ENCODE measurements at regions not wholly inside any gene's neighbourhood (a gene's known extent, or its start where the extent isn't known, plus 50 kb on each side); places are given as distances from the start of the nearest gene placed in this dataset.

DNA sequence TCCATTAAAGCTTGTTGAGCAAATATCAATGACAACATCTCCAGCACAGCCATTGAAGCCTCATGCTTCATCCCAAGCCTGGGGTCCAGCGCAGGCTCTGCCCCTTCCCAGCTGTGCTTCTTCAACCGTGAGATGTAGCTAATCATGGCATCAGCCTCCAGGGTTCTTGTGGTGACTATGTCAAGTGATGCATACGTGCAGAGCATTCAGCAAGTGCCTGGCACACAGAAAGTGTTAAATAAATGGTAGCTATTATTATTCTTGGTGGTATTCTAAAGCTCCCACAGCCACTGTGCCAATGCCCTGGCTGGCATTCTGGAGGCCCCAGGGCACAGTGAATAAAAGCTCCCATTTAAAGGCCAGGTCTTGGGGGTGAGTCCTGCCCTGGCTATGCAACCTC lies 146.6 kb downstream of the WDR11 start:
- no peak overlapping the region for H3K4me3 Mint-ChIP-seq
- no peaks in the 10 kb centered on the region for H3K36me3 Mint-ChIP-seq
- no peaks in the 10 kb centered on the region for H3K4me1 Mint-ChIP-seq
- H3K27ac Mint-ChIP-seq: no peak overlapping the region
- no peaks in the 10 kb centered on the region for H3K27me3 Mint-ChIP-seq
- no peaks in the 10 kb centered on the region for H3K9me3 Mint-ChIP-seq

DNA sequence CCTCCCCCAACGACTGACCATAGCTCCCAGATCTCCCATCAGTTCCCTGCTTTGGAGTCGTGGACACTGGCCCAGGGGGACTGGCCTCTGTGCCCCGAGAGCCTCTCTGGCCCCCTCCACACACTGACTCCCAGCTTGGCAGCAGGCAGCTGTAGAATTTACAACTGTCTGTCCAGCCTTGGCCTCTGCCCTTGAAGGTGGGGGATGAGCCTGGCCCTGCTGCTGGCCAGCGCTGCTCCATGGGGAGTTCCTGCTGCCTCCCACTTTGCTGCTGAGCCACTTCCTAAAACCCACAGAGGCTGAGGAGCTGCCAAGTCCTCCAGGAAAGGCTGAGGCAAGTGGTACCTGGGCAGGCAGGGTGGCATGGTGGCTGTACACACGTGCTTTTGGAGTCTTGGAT lies 147.1 kb downstream of the WDR11 start:
- Mint-ChIP-seq H3K4me1 (no peaks in the 10 kb centered on the region), H3K4me3 (no peak overlapping the region), H3K27me3 (no peaks in the 10 kb centered on the region), H3K36me3 (no peaks in the 10 kb centered on the region), H3K9me3 (no peaks in the 10 kb centered on the region), H3K27ac (no peak overlapping the region)

DNA sequence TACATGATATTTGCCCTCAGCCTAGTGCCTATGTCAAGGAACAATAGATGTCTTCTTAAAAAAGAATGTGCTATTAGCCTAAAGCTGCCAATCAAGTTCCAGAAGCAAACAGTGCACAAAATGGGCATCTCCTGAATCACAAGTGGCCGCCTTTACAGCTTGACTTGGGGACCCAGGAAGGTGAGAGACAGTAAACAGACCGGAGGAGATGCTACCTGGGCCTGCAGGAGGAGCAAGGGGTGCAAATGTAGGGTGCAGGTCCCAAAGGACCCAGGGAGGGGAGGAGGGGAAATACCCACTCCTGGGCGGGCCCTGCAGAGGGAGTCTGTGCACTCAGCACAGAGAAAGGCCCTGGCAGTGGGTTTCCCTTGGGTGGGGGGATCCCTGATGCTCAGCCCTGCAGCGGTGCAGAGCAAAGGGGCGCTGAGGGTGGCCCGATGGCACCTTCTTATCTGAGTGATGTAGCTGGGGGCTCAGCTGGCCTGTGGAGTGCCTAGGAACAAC lies 147.7 kb downstream of the WDR11 start:
- Mint-ChIP-seq H3K27ac (no peak overlapping the region), H3K27me3 (no peaks in the 10 kb centered on the region), H3K4me1 (no peaks in the 10 kb centered on the region), H3K4me3 (no peak overlapping the region), H3K9me3 (no peaks in the 10 kb centered on the region), H3K36me3 (no peaks in the 10 kb centered on the region)

DNA sequence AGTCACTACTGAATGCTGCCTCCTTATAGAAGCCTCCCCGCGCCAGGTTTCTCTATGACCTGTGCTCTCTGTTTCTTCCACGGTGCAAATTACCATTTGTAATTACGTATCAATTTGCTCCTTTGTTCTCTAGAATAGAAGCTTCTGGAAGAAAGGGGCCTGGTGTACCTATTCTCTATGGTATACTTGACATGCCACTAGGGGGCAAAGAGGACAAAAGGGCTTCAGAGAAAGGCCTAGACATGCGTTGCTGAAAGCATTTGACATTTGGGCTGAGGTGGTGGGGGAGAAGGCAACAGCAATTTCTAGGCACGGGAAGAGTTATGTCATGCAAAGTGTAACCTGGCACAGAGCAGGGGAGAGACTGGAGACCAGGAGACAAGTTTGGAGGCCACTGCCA lies 148.7 kb downstream of the WDR11 start:
- no peak overlapping the region for H3K4me3 Mint-ChIP-seq
- H3K9me3 Mint-ChIP-seq: peaks cover 9% of the 10 kb centered on the region
- no peaks in the 10 kb centered on the region for H3K4me1 Mint-ChIP-seq
- peaks cover 1% of the 10 kb centered on the region for H3K36me3 Mint-ChIP-seq
- no peak overlapping the region for H3K27ac Mint-ChIP-seq
- no peaks in the 10 kb centered on the region for H3K27me3 Mint-ChIP-seq

DNA sequence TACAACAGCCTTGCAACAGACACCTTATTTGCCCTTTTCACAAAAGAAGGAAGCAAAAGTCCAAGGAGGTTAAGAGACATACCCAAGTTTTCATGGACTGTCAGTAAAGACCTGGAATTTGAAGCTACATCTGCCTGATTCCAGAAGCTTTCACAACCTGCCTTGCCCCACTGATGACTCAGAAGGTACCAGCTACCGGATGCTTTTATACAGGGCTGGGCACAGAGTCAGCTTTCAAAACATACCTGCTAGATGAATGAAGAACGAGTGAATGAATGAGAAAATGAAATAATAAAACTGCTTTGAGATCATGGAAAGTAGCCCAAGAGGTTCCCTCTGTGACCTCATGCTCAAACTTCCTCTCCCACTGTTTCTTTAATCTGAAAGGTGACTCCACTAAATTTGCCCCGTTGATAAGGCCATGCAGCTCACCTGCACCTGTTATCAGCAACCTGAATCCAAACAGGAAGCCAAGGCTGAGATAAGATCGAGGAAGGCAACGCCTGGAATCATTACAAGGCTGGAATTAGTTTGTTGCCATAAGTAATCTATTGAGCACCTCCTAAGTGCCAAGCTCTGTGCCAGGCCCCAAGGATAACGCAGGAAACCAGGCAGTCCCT lies 151.5 kb downstream of the WDR11 start:
- no peak overlapping the region for H3K4me3 Mint-ChIP-seq
- H3K4me1 Mint-ChIP-seq: no peaks in the 10 kb centered on the region
- peaks cover 1% of the 10 kb centered on the region for H3K36me3 Mint-ChIP-seq

DNA sequence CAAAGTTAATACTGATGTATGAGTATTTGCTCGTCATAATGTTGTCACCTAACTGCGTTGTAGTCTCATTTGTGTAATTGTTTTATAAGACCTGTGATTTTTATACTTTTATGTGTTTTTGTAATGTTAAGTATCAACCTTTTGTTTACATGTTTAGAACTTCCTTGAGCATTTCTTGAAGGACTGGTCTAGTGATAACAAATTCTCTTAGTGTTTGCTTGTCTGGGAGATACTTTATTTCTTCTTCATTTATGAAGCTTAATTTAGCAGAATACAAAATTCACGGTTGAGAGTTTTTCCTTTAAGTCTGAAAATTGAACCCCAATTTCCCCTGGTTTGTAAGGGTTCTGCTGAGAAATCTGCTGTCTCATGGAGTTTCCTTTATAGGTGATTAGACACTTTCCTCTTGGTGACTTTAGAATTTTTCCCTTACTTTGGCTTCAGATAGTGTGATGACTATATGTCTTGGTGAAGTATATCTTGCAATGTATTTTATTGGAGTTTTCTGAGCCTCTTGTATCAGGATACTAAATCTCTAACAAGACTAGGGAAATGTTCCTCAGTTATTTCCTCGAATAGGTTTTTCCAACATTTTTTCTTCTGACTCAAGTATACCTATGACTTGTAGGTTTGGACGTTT lies 154.9 kb downstream of the WDR11 start:
- Mint-ChIP-seq H3K27ac (no peak overlapping the region), H3K27me3 (peaks cover 1% of the 10 kb centered on the region), H3K4me1 (no peaks in the 10 kb centered on the region), H3K4me3 (no peak overlapping the region), H3K36me3 (peaks cover 1% of the 10 kb centered on the region), H3K9me3 (peaks cover 17% of the 10 kb centered on the region)

More for the DNA sequence above, 151.5 kb downstream of the WDR11 start:
- Mint-ChIP-seq H3K27me3 (no peaks in the 10 kb centered on the region), H3K9me3 (peaks cover 17% of the 10 kb centered on the region), H3K27ac (peak overlapping the region; percentile 33)

DNA sequence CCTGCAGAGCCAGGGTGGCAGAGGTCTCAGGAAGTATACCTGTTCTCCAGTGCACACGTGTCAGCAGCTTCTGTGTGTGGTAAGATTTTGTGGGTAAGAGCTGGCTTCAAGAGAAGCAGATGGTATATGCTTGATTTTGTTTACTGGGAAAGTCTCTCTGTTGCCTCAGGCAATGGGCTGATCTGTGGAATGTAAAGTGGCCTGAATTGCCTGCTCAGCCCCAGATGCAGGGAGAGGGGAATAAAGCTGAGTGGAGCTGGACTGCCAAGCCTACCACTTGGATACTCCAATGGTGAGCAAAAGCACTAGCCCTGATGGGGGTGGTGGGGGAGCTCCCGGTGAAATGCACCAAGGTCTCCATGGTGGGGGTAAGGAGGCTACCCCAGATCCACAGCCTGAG lies 156.1 kb downstream of the WDR11 start:
- Mint-ChIP-seq H3K4me1 (no peaks in the 10 kb centered on the region), H3K4me3 (no peak overlapping the region)

DNA sequence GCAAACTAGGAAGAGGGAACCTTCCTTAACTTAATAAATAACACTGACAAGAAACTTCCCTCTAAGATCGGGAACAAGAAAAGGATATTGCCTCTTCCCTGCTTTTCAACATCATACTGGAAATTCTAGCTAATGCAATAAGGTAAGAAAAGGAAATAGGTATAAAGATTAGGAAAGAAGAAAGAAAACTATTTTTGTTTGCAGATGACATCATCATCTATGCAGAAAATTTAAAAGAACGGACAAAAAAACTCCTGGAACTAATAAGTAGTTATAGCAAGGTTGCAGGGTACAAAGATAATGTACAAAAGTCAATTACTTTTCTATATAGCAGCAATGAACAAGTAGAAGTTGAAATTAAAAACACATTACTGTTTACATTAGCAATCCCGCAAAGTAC lies 164.8 kb downstream of the WDR11 start:
- Mint-ChIP-seq H3K36me3 (no peaks in the 10 kb centered on the region), H3K4me1 (no peaks in the 10 kb centered on the region), H3K9me3 (peaks cover 31% of the 10 kb centered on the region), H3K27me3 (peaks cover 7% of the 10 kb centered on the region), H3K27ac (no peak overlapping the region), H3K4me3 (no peak overlapping the region)

More for the DNA sequence above, 156.1 kb downstream of the WDR11 start:
- Mint-ChIP-seq H3K9me3 (peaks cover 17% of the 10 kb centered on the region), H3K27ac (no peak overlapping the region), H3K36me3 (peaks cover 1% of the 10 kb centered on the region), H3K27me3 (peaks cover 3% of the 10 kb centered on the region)

DNA sequence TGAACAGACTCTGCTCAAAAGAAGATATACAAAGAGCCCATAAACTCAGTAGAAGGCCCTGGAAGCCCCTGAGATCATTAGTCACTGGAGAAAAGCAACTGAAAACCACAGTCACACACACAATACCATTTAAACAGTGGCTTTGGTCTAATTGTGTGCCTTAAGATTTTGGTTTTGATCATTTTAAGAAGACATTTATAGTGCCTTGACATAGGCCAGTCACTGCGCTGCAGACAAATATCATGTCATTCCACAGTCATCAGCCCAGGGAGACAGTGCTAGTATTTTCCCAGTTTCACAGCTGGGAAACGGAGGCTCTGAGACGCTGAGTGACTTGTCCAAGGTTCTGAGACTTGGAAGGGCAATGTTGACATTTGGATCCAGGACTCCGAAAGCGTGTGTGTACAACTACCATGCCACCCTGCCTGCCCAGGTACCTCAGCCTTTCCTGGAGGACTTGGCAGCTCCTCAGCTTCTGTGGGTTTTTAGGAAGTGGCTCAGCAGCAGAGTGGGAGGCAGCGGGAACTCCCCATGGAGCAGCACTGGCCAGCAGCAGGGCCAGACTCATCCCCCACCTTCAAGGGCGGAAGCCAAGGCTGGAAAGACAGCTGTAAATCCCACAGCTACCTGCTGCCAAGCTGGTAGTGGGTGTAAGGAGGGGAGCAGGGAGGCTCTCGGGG lies 173.9 kb downstream of the WDR11 start:
- no peak overlapping the region for H3K27ac Mint-ChIP-seq
- H3K4me1 Mint-ChIP-seq: no peaks in the 10 kb centered on the region
- H3K9me3 Mint-ChIP-seq: peaks cover 3% of the 10 kb centered on the region
- H3K27me3 Mint-ChIP-seq: peaks cover under 1% of the 10 kb centered on the region
- H3K4me3 Mint-ChIP-seq: no peak overlapping the region
- no peaks in the 10 kb centered on the region for H3K36me3 Mint-ChIP-seq

DNA sequence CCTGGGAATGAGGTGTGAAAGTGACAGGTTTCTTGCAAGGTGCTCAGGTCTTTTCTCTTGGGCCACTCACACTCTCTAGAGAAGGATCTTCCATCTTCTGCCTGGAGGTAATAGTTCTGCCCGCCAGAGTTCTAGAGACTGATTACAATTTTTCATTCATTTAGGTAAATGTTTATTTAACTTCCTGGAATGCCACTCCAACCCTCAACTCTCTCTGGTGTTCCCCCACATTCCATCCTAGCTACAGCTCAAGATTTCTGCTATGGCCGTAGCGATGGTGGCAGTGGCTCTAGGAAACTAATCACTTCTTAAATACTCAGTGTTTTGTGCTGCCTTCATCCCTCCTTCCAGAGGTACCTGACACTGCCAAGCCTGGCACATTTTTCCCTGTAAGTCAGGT lies 174.6 kb downstream of the WDR11 start:
- H3K4me3 Mint-ChIP-seq: no peak overlapping the region
- no peaks in the 10 kb centered on the region for H3K9me3 Mint-ChIP-seq
- peaks cover 1% of the 10 kb centered on the region for H3K27me3 Mint-ChIP-seq
- no peak overlapping the region for H3K27ac Mint-ChIP-seq
- no peaks in the 10 kb centered on the region for H3K36me3 Mint-ChIP-seq
- no peaks in the 10 kb centered on the region for H3K4me1 Mint-ChIP-seq

DNA sequence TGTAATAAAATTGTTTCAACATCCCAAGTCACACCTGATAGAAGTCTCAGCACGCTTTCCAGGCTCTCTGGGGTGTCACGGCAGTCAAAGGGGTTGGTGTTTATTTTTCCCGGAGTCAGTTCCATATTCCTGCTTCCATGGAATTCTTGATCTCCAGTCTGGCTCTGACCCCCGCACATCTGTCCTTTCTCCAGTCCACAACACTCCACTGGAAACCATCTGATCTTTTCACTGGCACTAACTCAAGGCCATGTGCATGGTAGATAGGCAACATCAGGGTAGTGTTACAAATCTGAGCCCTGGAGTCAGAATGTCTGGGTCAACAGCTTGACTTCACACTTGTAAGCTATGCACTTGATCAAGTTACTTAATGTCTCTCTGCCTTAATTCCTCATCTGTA lies 176.2 kb downstream of the WDR11 start:
- no peaks in the 10 kb centered on the region for H3K9me3 Mint-ChIP-seq
- H3K4me3 Mint-ChIP-seq: no peak overlapping the region
- no peaks in the 10 kb centered on the region for H3K36me3 Mint-ChIP-seq
- H3K27ac Mint-ChIP-seq: no peak overlapping the region
- H3K27me3 Mint-ChIP-seq: peaks cover 1% of the 10 kb centered on the region
- no peaks in the 10 kb centered on the region for H3K4me1 Mint-ChIP-seq

DNA sequence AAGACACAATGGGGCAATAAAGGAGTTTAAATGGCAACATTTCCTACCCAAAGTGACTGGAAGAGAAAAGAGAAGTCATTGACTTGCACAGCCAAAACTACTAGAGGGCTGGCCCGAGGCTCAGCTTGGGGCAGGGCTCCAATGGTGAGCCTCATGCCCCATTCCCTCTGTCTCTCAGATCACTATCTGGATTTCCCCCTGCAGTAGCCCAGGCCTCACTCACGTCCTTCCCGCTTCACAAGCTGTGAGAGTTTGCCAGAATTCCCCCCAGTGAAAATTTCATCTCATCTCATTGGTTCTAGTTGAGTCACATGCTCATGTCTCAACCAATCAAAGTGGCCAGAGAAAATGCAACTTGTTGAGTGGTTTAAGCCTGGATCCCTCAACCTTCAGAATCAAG lies 181.3 kb downstream of the WDR11 start:
- Mint-ChIP-seq H3K9me3 (no peaks in the 10 kb centered on the region), H3K4me3 (no peak overlapping the region), H3K4me1 (no peaks in the 10 kb centered on the region), H3K27me3 (peaks cover 1% of the 10 kb centered on the region), H3K36me3 (no peaks in the 10 kb centered on the region), H3K27ac (no peak overlapping the region)

DNA sequence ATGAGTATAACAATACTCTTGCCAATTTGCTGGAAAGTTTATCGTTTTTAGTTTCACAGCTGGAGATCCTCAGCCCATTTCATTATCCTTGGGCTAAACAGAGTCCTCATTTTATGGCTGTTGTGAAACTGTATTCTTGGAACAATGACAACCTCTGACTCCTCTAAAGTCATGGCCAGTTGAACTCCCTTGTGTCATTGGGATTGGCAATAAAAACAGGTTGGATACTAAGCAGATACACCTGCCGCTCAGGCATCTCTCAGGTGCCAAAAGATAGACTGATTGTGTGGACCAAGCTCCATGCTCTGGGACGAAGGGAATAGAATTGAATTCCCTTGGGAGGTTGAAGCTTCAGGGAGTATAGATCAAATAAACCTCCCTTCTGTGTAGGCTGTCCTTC lies 182.2 kb downstream of the WDR11 start:
- H3K27ac Mint-ChIP-seq: no peak overlapping the region
- H3K9me3 Mint-ChIP-seq: no peaks in the 10 kb centered on the region
- no peaks in the 10 kb centered on the region for H3K4me1 Mint-ChIP-seq
- peaks cover 2% of the 10 kb centered on the region for H3K27me3 Mint-ChIP-seq
- no peaks in the 10 kb centered on the region for H3K36me3 Mint-ChIP-seq
- H3K4me3 Mint-ChIP-seq: no peak overlapping the region

DNA sequence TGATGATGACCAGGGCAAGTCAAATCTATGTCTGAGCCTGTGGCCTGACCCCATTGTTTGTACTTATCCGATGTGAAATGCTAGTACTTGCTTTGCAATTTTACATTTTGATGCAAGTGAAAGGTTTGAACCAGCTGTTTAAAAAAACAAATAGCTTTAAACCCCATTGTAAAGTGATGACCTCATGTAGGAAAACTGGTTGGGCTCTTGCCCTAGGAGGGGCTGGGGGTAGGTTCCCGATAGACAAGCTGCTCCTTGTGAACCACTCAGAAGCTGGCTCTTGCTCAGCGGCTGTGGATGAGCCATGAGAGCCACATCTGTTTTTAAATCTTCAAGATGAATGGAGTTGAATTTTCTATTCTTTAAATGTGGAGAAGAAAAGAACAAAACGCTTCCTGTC lies 185.3 kb downstream of the WDR11 start:
- Mint-ChIP-seq H3K9me3 (no peaks in the 10 kb centered on the region), H3K27me3 (peaks cover 1% of the 10 kb centered on the region), H3K36me3 (no peaks in the 10 kb centered on the region), H3K4me1 (no peaks in the 10 kb centered on the region), H3K27ac (no peak overlapping the region), H3K4me3 (no peak overlapping the region)

DNA sequence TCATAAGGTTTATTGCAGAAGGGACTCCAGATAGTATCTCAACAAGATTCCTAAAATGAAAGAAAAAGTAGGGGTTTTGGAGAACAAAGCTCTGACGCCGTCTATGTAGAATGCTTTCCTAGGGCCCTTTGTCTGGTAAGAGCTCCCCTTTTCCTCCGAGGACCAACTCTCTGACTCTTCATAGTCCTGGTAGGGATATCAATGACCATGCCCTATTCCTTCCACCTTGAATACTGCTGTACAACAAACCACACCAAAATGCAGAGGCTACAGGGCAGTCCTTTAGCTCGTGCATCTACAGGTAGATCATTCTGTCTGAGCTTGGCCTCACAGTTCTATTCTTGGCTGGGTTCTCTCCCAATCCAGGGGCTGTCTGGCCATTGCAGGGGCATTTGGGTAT lies 190.3 kb downstream of the WDR11 start:
- H3K27me3 Mint-ChIP-seq: peaks cover 1% of the 10 kb centered on the region
- no peak overlapping the region for H3K27ac Mint-ChIP-seq
- H3K36me3 Mint-ChIP-seq: no peaks in the 10 kb centered on the region
- H3K4me3 Mint-ChIP-seq: no peak overlapping the region
- H3K9me3 Mint-ChIP-seq: no peaks in the 10 kb centered on the region
- H3K4me1 Mint-ChIP-seq: no peaks in the 10 kb centered on the region

DNA sequence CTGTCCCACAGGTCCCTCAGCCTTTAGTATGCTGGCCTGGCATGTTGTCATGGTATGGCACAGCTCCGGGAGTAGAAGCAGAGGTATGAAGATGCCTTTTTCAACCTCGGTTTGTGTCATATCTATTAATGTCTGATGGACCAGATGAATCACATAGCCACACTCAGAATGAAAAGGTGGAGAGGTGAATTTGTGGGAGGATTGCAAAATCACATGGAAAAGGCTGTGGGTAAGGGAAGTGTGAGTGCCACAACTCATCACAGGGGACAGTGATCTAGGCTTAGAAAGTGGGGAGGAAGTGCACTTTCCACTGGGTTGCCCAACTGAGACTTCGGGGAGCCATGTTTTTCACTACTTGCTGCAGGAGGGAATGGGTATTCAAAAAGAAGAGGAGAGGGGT lies 190.7 kb downstream of the WDR11 start:
- Mint-ChIP-seq H3K4me1 (no peaks in the 10 kb centered on the region), H3K9me3 (no peaks in the 10 kb centered on the region), H3K4me3 (no peak overlapping the region), H3K27ac (no peak overlapping the region), H3K36me3 (no peaks in the 10 kb centered on the region), H3K27me3 (peaks cover 1% of the 10 kb centered on the region)

Data from activated naive CD4-positive, alpha-beta T cell treated with anti-CD3 and anti-CD28 coated beads, Interleukin-2, amount 50 U/mL, for 24 hours (primary cell).